ENCODE measurements at regions not wholly inside any gene's neighbourhood (a gene's known extent, or its start where the extent isn't known, plus 50 kb on each side); places are given as distances from the start of the nearest gene placed in this dataset.

DNA sequence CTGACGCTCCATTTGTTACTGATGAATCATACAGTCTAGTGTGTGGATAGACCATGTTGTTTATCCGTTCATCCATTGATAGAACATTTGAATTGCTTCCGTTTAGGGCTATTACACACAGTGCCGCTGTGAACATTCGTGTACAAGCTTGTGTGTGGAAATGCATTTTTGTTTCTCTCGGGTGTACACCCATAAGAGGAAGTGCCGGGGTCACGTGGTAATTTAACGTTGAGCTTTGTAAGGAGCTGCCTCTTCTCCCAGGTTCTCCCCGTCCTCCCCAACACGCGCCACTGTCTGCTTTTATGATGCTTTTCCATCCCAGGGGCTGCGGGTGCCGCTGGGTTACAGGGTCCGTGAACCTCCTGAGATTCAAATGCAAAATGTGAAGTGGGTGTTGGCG is 142.3 kb downstream of the IGLL1 start:
- no peak for TF ChIP-seq POLR2AphosphoS5 (IDR thresholded peaks at IDR 0.05)
- TF ChIP-seq, protein P1, sequence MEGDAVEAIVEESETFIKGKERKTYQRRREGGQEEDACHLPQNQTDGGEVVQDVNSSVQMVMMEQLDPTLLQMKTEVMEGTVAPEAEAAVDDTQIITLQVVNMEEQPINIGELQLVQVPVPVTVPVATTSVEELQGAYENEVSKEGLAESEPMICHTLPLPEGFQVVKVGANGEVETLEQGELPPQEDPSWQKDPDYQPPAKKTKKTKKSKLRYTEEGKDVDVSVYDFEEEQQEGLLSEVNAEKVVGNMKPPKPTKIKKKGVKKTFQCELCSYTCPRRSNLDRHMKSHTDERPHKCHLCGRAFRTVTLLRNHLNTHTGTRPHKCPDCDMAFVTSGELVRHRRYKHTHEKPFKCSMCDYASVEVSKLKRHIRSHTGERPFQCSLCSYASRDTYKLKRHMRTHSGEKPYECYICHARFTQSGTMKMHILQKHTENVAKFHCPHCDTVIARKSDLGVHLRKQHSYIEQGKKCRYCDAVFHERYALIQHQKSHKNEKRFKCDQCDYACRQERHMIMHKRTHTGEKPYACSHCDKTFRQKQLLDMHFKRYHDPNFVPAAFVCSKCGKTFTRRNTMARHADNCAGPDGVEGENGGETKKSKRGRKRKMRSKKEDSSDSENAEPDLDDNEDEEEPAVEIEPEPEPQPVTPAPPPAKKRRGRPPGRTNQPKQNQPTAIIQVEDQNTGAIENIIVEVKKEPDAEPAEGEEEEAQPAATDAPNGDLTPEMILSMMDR (IDR thresholded peaks at IDR 0.05): no peak
- TF ChIP-seq POLR2A (IDR thresholded peaks at IDR 0.05): no peak

Measured in sigmoid colon (tissue), 4 donors.